HG03457 (cell line): ENCODE measurements at regions not wholly inside any gene's neighbourhood (a gene's known extent, or its start where the extent isn't known, plus 50 kb on each side); places are given as distances from the start of the nearest gene placed in this dataset.

Source experiments
- ATAC-seq: cut with Tn5 transposase; IDR thresholded peaks from one replicate; pipeline ENCODE4 v1.9.1; 2021; ENCODE audit warnings: moderate number of reproducible peaks; ENCODE audit not compliant: unreplicated experiment

GRCh38 chr10:118537623-118538022 lies 57.8 kb downstream of the PRLHR start:
- no peak for ATAC-seq

DNA sequence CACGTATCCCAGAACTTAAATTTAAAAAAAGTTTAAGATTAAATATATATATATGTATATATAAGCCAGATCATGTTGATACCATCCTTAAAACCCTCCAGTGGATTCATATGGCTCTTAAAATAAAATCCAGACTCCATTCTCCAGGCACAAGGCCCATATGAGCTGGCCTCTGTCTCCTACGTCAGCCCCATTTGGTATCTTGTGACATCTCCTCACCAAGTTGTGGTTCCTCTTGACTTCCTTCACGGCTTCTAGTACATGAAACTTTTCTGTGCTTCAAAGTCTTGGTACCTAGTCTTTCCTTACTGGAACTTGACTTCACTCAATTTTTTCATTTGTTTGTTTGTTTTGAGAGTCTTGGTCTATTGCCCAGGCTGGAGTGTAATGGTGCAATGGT lies 61.3 kb downstream of the PRLHR start:
- no peak for ATAC-seq

DNA sequence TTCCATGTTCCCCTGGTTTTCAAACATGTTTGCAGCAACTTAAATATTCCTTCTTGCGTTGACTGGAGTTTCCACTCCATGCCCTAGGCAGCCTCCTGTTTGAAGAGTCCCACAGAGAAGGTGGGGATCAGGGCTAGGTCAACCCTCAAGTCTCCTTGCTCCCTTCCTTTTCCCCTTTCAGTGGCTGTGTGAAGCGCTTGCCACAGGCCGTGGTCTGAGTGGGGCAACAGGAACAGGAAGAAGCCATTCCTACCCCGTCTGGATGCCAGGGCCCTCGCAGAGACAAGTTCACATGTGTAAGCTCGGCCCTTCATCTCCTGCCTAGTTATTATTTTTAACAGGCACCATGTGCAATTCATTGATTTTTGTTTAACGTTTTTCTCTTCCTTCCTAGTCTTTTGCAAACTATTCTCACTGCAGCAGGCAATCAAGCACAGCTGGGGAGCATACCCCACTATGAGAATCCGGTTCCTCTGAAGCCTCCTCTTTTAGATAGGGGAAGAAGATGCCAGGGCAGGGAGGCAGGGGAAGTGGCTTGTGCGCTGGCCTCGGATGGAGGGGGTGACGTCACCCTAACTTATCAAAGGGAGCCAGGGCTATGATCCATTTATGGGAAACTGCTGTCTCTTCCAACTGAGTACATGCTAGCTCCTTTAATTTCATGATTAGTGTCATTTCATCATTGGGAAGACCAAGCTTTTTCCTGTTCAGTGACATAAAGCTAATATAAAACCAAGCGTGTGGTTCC lies 64.2 kb downstream of the PRLHR start:
- ATAC-seq = no peak

- no peak for ATAC-seq
These were observed 67.0 kb downstream of the PRLHR start for GRCh38 chr10:118528426-118528825.

DNA sequence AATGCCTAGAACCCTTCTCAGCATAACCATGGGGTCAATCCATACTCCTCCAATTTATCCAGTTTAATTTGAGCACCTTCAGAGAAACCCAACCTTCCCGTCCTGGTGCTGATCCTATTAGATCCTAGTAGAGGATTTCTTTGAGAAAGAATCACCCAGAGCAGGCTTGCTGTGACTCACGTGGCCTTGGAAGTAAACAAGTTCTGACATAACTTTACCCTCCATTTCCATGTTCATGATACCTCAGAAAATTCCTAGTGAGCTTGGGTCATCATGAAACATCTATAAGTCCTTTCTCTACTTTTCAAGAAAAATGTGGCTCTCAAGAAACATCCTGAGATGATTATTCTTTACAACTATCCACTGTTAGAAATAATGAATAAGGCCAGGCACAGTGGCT lies 71.7 kb downstream of the PRLHR start:
- no peak for ATAC-seq

- no peak for ATAC-seq
These were observed 72.5 kb downstream of the PRLHR start for GRCh38 chr10:118522791-118523498.

DNA sequence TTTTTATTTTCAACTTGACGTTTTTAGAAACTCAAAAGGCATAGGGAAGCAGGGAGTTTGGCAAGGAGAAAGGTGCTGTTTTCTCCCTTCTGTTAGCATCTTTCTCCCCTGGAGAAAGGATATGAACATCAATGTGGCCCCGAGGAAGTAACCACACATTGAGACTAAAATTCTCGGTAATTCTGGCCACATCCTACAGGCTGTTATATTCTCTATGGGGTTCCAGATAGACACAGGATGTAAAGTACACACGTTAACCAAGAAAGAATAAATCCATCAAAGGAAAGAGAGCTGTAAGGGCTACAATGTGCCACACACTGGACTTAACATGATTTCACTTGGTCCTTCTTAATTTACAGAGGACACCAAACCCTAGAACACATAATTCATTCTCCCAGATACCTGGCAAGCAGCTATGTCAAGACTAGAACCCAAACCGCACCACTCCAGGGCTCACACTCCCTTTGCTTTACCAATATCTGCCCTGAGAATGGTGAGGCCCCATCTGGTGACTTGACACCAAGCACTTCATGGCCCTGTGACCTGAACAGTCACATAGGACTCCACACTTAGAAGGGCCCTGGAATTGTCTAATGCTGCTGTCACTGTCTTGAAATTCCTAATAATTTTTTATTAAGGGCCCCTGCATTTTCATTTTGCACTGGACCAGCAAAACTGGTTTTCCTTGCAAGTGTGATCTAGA lies 73.9 kb downstream of the PRLHR start:
- no peak for ATAC-seq

GRCh38 chr10:118520116-118520742 lies 75.2 kb downstream of the PRLHR start:
- no peak for ATAC-seq

DNA sequence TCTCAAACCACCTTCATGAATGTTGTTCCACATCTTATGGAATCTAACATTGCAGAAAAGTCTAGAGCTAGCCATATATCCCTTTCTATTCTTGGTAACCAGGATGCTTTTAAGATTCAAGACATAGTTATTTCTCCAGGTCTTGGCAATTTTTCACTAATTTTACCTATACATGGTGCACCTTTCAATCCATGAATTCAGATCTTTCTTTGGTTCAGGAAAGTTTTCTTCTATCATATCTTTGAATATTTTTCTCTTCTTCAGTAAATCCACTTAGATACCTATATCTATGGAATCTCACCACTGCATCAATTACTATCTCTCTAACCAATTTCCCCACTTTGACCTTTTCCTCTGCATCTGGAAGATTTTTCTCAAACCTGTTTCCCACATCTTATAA lies 77.4 kb downstream of the PRLHR start:
- no peak for ATAC-seq

- ATAC-seq = no peak
These were observed 78.7 kb downstream of the PRLHR start for GRCh38 chr10:118516716-118517115.

DNA sequence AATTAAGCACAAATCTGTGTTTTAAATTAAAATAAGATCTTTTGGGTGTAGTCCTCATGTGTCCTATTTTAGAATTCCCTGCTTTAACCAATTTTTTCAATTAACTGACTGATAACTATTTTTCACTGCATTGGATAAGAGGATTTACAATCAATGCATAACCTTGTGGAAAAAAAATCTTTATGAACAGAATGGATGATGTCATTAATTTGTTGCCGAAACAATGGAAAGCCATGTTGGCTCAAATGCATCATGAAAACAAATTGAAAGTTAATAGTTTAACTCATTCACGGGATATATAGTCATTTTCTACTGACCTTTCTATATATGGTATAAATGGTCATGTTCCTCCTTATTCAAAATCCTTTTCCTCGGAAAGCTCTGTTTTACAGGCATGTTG lies 82.3 kb downstream of the PRLHR start:
- no peak for ATAC-seq

GRCh38 chr10:118511711-118512110 lies 83.7 kb downstream of the PRLHR start:
- ATAC-seq = no peak

DNA sequence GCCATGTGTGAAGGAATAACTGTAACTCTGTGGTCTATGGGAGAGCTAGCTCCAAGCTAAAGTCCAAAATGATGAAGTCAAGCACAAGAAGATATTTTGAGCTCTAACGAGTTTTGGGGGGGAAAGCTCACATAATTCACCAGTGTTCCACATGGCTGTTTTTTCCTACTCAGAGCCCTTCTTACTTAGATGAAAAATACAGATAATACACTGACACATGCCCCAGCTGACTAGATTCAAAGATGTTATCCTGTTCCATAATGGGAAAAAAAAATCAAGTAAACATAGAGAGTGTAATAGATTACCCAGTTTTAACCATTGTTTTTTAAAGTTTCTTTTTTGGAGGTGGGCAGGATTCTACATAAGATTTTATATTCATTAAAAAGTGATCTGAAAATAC lies 86.6 kb downstream of the PRLHR start:
- ATAC-seq = no peak

GRCh38 chr10:118508355-118508754 lies 87.1 kb downstream of the PRLHR start:
- ATAC-seq = no peak

DNA sequence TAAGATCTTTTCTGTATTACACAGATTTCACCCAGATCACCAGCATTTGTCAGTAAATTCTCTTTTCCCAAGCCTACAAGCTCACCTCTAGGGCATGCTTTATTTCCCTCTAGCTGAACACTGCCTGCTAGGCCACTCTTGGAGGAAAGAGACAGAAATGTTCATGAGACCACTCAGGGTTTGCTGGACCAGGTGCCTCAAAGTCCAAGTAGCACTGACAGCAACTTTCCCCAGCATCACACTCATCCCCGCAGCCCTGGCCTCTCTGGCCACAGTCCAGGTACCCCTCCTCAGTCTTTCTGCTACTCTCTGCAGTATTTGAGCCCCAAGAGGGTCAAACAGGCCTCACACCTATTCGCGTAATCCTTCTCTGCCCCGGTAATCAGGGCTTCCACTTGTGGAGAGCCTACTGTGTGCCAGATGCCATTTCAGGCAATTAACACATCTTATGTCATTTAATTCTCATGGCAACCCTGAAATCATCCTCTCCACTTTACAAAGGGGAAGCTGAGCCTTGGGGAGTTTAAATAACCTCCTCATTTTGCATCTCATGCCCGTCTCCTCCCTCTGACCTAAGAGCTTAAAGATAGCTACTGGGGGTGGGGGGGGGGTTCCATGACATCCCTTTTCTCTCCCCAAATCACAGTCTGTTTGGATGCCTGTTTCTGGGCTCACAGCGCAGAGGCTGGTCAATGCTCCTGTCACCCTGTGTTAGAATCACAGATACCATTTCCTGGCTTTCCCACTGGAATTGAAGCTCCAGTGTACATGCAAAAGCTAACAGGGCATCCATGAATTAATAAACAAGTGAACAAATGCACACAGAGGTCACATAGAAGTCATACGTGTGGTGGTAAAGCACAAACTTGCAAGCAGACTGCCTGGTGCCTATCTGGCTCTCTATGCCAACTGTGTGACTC lies 88.5 kb downstream of the PRLHR start:
- ATAC-seq = no peak

GRCh38 chr10:118505363-118505762 lies 90.1 kb downstream of the PRLHR start:
- no peak for ATAC-seq

DNA sequence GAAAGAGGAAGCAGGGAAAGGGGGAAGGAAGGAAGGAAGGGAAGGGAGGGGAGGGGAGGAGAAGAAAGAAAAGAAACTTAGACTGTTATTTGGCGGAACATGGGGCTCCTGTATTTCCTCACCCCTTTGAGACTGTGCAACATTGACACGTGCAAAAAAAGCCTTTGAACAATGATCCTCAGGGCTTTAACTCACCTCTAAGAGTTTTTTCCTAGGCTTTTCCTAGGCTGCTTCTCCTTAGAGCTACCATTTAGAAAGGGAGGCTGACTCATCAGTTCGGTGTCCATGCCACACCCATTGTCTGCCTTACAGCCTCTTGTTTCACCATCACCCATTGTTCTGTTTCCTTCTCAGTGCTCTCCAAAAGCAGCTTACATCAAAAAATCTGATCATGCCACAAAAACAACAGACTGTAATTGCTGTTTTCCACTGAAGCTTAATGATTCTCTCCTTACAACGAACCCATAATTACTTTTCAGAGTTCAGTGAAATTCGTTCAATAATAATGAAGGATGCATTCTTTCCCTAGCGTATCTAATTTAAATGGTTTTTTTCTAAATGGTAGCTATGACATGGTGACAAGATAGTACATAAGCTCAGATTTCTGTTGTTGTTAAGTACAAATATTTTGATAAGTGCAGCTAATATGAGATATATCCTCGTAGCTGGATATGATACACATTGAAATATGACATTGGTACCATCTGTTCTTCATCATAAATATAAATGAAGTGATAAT lies 90.8 kb downstream of the PRLHR start:
- ATAC-seq = no peak

- ATAC-seq = no peak
These were observed 91.4 kb downstream of the PRLHR start for GRCh38 chr10:118504044-118504443.

DNA sequence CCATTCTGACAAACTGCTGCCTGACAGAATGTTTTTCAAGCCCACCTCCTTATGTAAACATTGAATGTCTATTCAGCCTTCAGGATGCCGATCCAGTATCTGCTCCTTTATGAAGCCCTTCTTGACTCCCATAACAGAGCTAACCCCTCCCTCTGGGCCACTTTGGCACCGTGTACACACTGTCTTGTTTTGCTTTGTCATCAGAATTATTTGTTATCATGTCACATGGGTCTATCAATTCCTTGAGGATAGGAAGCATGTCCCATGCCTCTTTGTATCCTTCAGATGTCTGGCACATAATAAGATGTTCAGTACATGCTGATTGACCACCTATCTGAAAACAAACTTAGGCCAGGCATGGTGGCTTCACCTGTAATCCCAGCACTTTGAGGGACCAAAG lies 92.3 kb downstream of the PRLHR start:
- ATAC-seq = no peak
